ENCODE measurements at regions not wholly inside any gene's neighbourhood (a gene's known extent, or its start where the extent isn't known, plus 50 kb on each side); places are given as distances from the start of the nearest gene placed in this dataset.

DNA sequence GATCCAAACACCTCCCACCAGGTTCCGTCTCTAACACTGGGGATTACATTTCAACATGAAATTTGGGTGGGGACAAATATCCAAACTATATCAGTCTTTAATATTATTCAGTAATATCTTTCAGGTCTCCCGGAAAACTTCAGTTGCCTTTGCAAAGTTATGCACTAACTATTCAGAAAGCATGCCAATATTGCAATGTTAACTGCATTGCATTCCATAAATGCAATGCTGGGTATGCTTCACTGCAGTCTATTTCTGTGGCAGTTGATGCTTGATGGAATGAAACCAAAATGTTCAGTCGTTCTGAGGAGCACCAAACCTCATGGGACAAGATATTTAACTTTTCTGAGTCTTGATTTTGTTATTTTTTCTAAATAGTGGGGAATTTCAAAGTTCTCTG, 147.5 kb downstream of the SLC16A9 start:
- Histone ChIP-seq H4K20me1 (ENCODE audit: low read length) (no peaks in the 10 kb centered on the region), H3K9me2 (replicated peaks; ENCODE audit: low read length) (no peaks in the 10 kb centered on the region), H3K4me2 (ENCODE audit: low read length) (no peak overlapping the region), H3K4me1 (ENCODE audit: insufficient read depth, low read length) (0 out of 2 replicates have a peak, but pooled peaks cover 6% of the 10 kb centered on the region), H3K79me2 (ENCODE audit: low read length) (no peaks in the 10 kb centered on the region), H3K9ac (ENCODE audit: low read length) (no peak overlapping the region), H3K27me3 (ENCODE audit: low read length) (no peaks in the 10 kb centered on the region), H3F3A (ENCODE audit: low read length, unreplicated experiment) (no peaks in the 10 kb centered on the region), H3K36me3 (ENCODE audit: low read depth, low read length) (no peaks in the 10 kb centered on the region), H2AFZ (ENCODE audit: low read length) (no peak overlapping the region), H3K27ac (ENCODE audit: low read length) (no peak overlapping the region), H3K4me3 (ENCODE audit: low read length) (no peak overlapping the region), H3K9me3 (ENCODE audit: low read length) (no peaks in the 10 kb centered on the region)
- ChIA-PET CTCF (no interaction called here), POLR2A (ENCODE audit: unreplicated experiment) (no interaction called here)
- intact Hi-C loops (cut with micrococcal nuclease) = no loop called here
- DNase-seq (no peak), ATAC-seq (no peak)
- TF ChIP-seq EZH2 (IDR thresholded peaks at IDR 0.05; ENCODE audit: low read length, unreplicated experiment) (no peak), EZH2phosphoT487 (IDR thresholded peaks at IDR 0.05; ENCODE audit: borderline replicate concordance, low read length) (no peak)
- TF ChIP-seq, protein P1, sequence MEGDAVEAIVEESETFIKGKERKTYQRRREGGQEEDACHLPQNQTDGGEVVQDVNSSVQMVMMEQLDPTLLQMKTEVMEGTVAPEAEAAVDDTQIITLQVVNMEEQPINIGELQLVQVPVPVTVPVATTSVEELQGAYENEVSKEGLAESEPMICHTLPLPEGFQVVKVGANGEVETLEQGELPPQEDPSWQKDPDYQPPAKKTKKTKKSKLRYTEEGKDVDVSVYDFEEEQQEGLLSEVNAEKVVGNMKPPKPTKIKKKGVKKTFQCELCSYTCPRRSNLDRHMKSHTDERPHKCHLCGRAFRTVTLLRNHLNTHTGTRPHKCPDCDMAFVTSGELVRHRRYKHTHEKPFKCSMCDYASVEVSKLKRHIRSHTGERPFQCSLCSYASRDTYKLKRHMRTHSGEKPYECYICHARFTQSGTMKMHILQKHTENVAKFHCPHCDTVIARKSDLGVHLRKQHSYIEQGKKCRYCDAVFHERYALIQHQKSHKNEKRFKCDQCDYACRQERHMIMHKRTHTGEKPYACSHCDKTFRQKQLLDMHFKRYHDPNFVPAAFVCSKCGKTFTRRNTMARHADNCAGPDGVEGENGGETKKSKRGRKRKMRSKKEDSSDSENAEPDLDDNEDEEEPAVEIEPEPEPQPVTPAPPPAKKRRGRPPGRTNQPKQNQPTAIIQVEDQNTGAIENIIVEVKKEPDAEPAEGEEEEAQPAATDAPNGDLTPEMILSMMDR (conservative IDR thresholded peaks at IDR 0.05; ENCODE audit: low read depth, low read length) = no peak
- no TSS peak for BruUV-seq (replicated peaks)

DNA sequence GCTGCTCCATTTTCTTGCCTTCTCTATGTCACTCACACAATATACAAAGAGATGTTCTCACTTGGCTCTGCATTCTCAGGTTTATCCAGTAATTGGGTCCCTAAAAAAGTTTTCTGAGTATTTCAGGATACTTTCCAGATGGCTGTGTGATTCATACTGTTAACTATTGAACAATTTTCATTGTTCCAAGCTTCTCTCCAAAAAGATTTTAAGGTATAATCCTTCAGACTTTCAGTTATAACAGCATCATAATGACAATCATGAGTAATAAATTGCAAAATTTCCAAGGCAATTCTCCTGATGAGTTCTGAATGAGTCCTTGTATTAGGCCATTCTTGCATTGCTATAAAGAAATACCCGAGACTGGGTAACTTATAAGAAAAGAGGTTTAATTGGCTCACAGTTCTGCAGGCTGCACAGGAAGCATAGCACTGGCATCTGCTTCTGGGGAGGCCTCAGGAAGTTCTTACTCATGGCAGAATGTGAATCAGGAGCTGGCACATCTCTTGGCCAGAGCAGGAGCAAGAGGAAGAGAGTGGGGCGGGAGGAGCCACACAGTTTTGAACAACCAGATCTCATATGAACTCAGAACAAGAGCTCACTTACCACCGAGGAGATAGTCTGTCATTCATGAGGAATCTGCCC, 148.1 kb downstream of the SLC16A9 start:
- no peak overlapping the region for H2AFZ ChIP-seq (ENCODE audit: low read length)
- intact Hi-C loops (cut with micrococcal nuclease) = no loop called here
- CTCF ChIA-PET = no interaction called here

DNA sequence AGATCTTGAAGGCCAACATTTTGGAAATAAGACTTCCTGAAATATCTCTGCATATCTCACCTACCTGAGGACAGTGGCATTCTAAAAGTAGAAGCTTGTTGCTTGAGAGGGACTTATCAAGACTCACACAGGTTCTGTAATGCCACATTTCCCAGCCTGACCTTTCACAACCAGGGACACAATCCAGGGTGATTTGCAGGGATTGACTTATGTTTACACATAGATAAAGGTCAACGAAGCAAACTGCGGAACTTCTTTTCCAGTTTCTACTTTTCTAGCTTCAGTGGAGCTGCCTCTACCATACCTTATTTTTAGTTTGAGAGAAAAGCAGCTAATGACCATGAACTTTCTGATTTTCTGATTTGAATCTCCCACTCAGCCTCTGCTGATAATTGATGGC, 148.7 kb downstream of the SLC16A9 start:
- intact Hi-C loops (cut with micrococcal nuclease) = no loop called here
- POLR2A ChIA-PET (ENCODE audit: unreplicated experiment) = no interaction called here
- H3K4me1 ChIP-seq (ENCODE audit: insufficient read depth, low read length) = 0 out of 2 replicates have a peak, but pooled peaks cover 6% of the 10 kb centered on the region
- ATAC-seq (no peak), DNase-seq (no peak)
- CTCF ChIA-PET = no interaction called here
- H3K9ac ChIP-seq (ENCODE audit: low read length) = no peak overlapping the region
- no peak overlapping the region for H3K4me2 ChIP-seq (ENCODE audit: low read length)
- no peaks in the 10 kb centered on the region for H3K9me3 ChIP-seq (ENCODE audit: low read length)
- H3K27me3 ChIP-seq (ENCODE audit: low read length) = no peaks in the 10 kb centered on the region
- H2AFZ ChIP-seq (ENCODE audit: low read length) = no peak overlapping the region
- H4K20me1 ChIP-seq (ENCODE audit: low read length) = no peaks in the 10 kb centered on the region
- H3F3A ChIP-seq (ENCODE audit: low read length, unreplicated experiment) = no peaks in the 10 kb centered on the region
- no TSS peak for BruUV-seq (replicated peaks)
- no peaks in the 10 kb centered on the region for H3K36me3 ChIP-seq (ENCODE audit: low read depth, low read length)
- H3K27ac ChIP-seq (ENCODE audit: low read length) = no peak overlapping the region
- TF ChIP-seq EZH2 (IDR thresholded peaks at IDR 0.05; ENCODE audit: low read length, unreplicated experiment) (no peak), EZH2phosphoT487 (IDR thresholded peaks at IDR 0.05; ENCODE audit: borderline replicate concordance, low read length) (no peak)
- TF ChIP-seq, protein P1 (conservative IDR thresholded peaks at IDR 0.05; ENCODE audit: low read depth, low read length) = no peak
- H3K9me2 ChIP-seq (replicated peaks; ENCODE audit: low read length) = no peaks in the 10 kb centered on the region
- H3K79me2 ChIP-seq (ENCODE audit: low read length) = no peaks in the 10 kb centered on the region
- no peak overlapping the region for H3K4me3 ChIP-seq (ENCODE audit: low read length)

More for the DNA sequence above, 148.1 kb downstream of the SLC16A9 start:
- TF ChIP-seq EZH2phosphoT487 (IDR thresholded peaks at IDR 0.05; ENCODE audit: borderline replicate concordance, low read length) = no peak
- TF ChIP-seq, protein P1 (conservative IDR thresholded peaks at IDR 0.05; ENCODE audit: low read depth, low read length) = no peak
- TF ChIP-seq EZH2 (IDR thresholded peaks at IDR 0.05; ENCODE audit: low read length, unreplicated experiment) = no peak
- peak; percentile 54 for DNase-seq
- H3K79me2 ChIP-seq (ENCODE audit: low read length) = no peaks in the 10 kb centered on the region
- H3F3A ChIP-seq (ENCODE audit: low read length, unreplicated experiment) = no peaks in the 10 kb centered on the region
- H3K9me3 ChIP-seq (ENCODE audit: low read length) = no peaks in the 10 kb centered on the region
- H3K9me2 ChIP-seq (replicated peaks; ENCODE audit: low read length) = no peaks in the 10 kb centered on the region
- no peak overlapping the region for H3K4me3 ChIP-seq (ENCODE audit: low read length)
- POLR2A ChIA-PET (ENCODE audit: unreplicated experiment) = no interaction called here
- H3K27me3 ChIP-seq (ENCODE audit: low read length) = no peaks in the 10 kb centered on the region
- no peak overlapping the region for H3K9ac ChIP-seq (ENCODE audit: low read length)
- H3K4me1 ChIP-seq (ENCODE audit: insufficient read depth, low read length) = 0 out of 2 replicates have a peak, but pooled peaks cover 6% of the 10 kb centered on the region
- ATAC-seq = peak; percentile 75
- no peaks in the 10 kb centered on the region for H3K36me3 ChIP-seq (ENCODE audit: low read depth, low read length)
- no TSS peak for BruUV-seq (replicated peaks)
- H4K20me1 ChIP-seq (ENCODE audit: low read length) = no peaks in the 10 kb centered on the region
- no peak overlapping the region for H3K27ac ChIP-seq (ENCODE audit: low read length)
- no peak overlapping the region for H3K4me2 ChIP-seq (ENCODE audit: low read length)
